Neural progenitor cell (in vitro differentiated cells): ENCODE measurements at regions not wholly inside any gene's neighbourhood (a gene's known extent, or its start where the extent isn't known, plus 50 kb on each side); places are given as distances from the start of the nearest gene placed in this dataset.
A peak's percentile ranks its signal among the peaks of the same experiment; 100 is the strongest.

Experiments
- DNase-seq: peaks from one replicate; pipeline ENCODE4 v3.0.0-alpha.2; 2016; ENCODE audit warnings: low spot score
- H2AFZ ChIP-seq: fragments of 200-600 bp; sonication (generic); replicated peaks from 2 replicates; pipeline ENCODE4 v1.6.1; 2016; ENCODE audit warnings: antibody characterized with exemption
- H3F3A ChIP-seq: fragments of 200-600 bp; sonication (generic); 2 replicates; pipeline ENCODE4 v1.6.1; 2016; ENCODE audit warnings: antibody characterized with exemption, low read depth
- H3K27ac ChIP-seq: fragments of 200-600 bp; sonication (generic); 2 replicates; pipeline ENCODE4 v1.5.1; 2016; ENCODE audit warnings: mild to moderate bottlenecking
- H3K27me3 ChIP-seq: fragments of 200-600 bp; sonication (generic); 2 replicates; pipeline ENCODE4 v1.6.1; 2016; ENCODE audit warnings: mild to moderate bottlenecking, moderate library complexity
- H3K36me3 ChIP-seq: fragments of 200-600 bp; sonication (generic); 2 replicates; pipeline ENCODE4 v1.5.1; 2016
- H3K4me1 ChIP-seq: fragments of 200-600 bp; sonication (generic); 2 replicates; pipeline ENCODE4 v1.6.1; 2016; ENCODE audit warnings: mixed run types
- H3K4me2 ChIP-seq: fragments of 200-600 bp; sonication (generic); 2 replicates; pipeline ENCODE4 v1.6.1; 2016
- H3K4me3 ChIP-seq: fragments of 200-600 bp; sonication (generic); 2 replicates; pipeline ENCODE4 v1.5.1; 2016
- H3K79me2 ChIP-seq: fragments of 200-600 bp; sonication (generic); 2 replicates; pipeline ENCODE4 v1.6.1; 2016; ENCODE audit warnings: low read depth
- H3K9ac ChIP-seq: fragments of 200-600 bp; sonication (generic); 2 replicates; pipeline ENCODE4 v1.6.1; 2016
- H3K9me3 ChIP-seq: fragments of 200-600 bp; sonication (generic); 2 replicates; pipeline ENCODE4 v1.5.1; 2016; ENCODE audit warnings: low read depth
- H4K20me1 ChIP-seq: fragments of 200-600 bp; sonication (generic); 2 replicates; pipeline ENCODE4 v1.6.1; 2016; ENCODE audit warnings: low read depth
- H3K27ac Mint-ChIP-seq: 3 replicates; pipeline ENCODE4 v1.8.0; 2021; ENCODE audit warnings: mixed read lengths
- H3K27me3 Mint-ChIP-seq: 2 replicates; pipeline ENCODE4 v1.8.0; 2022; ENCODE audit warnings: low read depth, mild to moderate bottlenecking, inconsistent platforms, moderate library complexity, mixed read lengths; ENCODE audit not compliant: insufficient read depth
- H3K36me3 Mint-ChIP-seq: 3 replicates; pipeline ENCODE4 v1.8.0; 2021; ENCODE audit warnings: mixed read lengths
- H3K4me1 Mint-ChIP-seq: 3 replicates; pipeline ENCODE4 v1.8.0; 2021; ENCODE audit warnings: mixed read lengths
- H3K4me3 Mint-ChIP-seq: 3 replicates; pipeline ENCODE4 v1.8.0; 2021; ENCODE audit warnings: mild to moderate bottlenecking, moderate library complexity, mixed read lengths
- H3K9me3 Mint-ChIP-seq: 3 replicates; pipeline ENCODE4 v1.8.0; 2020; ENCODE audit warnings: mixed read lengths
- EZH2 ChIP-seq: fragments of 200-600 bp; sonication (generic); IDR thresholded peaks from 2 replicates; pipeline ENCODE4 v1.6.1; 2017; ENCODE audit warnings: antibody characterized with exemption, mild to moderate bottlenecking, moderate library complexity
- EZH2phosphoT487 ChIP-seq: fragments of 200-600 bp; sonication (generic); IDR thresholded peaks from 2 replicates; pipeline ENCODE4 v1.6.1; 2017; ENCODE audit warnings: antibody characterized with exemption
- TF ChIP-seq, protein P1 (sequence below): fragments of 200-600 bp; sonication (generic); IDR thresholded peaks from 2 replicates; pipeline ENCODE4 v1.5.1; 2017; ENCODE audit warnings: antibody characterized with exemption, mild to moderate bottlenecking

DNA sequence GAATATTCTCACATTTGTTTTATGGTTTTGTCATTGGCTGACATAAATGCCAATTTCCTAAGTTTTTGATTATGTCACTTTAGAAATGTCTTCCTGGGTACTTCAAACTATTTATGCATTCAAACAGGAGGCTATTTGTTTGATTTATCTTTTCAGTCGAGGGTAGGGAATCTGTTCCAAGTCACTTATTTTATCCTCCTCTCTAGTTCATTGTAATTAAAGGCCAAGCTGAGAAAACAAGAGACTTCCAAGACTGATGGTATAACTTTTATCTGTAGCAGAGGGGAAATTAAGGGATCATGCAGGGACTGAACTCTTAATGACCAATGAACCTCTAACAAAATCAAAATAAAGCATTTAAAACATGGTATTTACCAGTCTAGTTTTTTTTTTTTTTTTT, 968.4 kb downstream of the SORCS3 start:
- H3K27ac ChIP-seq, result no peak overlapping the region
- H3K27ac Mint-ChIP-seq, result no peak overlapping the region
- no peak for DNase-seq
- H3K79me2 ChIP-seq, result no peaks in the 10 kb centered on the region
- no peaks in the 10 kb centered on the region for H3F3A ChIP-seq
- H3K4me1 ChIP-seq, result peaks cover 15% of the 10 kb centered on the region
- H3K4me3 Mint-ChIP-seq, result no peak overlapping the region
- H3K9me3 Mint-ChIP-seq, result peaks cover 9% of the 10 kb centered on the region
- H3K9ac ChIP-seq, result no peak overlapping the region
- no peaks in the 10 kb centered on the region for H3K27me3 ChIP-seq
- H2AFZ ChIP-seq, result no peak overlapping the region
- no peaks in the 10 kb centered on the region for H4K20me1 ChIP-seq
- H3K4me3 ChIP-seq, result no peak overlapping the region
- peaks cover 3% of the 10 kb centered on the region for H3K27me3 Mint-ChIP-seq
- no peaks in the 10 kb centered on the region for H3K36me3 ChIP-seq
- H3K36me3 Mint-ChIP-seq, result no peaks in the 10 kb centered on the region
- no peaks in the 10 kb centered on the region for H3K9me3 ChIP-seq
- H3K4me2 ChIP-seq, result no peak overlapping the region
- peaks cover 13% of the 10 kb centered on the region for H3K4me1 Mint-ChIP-seq
- TF ChIP-seq EZH2, result no peak
- no peak for TF ChIP-seq EZH2phosphoT487
- TF ChIP-seq, protein P1, sequence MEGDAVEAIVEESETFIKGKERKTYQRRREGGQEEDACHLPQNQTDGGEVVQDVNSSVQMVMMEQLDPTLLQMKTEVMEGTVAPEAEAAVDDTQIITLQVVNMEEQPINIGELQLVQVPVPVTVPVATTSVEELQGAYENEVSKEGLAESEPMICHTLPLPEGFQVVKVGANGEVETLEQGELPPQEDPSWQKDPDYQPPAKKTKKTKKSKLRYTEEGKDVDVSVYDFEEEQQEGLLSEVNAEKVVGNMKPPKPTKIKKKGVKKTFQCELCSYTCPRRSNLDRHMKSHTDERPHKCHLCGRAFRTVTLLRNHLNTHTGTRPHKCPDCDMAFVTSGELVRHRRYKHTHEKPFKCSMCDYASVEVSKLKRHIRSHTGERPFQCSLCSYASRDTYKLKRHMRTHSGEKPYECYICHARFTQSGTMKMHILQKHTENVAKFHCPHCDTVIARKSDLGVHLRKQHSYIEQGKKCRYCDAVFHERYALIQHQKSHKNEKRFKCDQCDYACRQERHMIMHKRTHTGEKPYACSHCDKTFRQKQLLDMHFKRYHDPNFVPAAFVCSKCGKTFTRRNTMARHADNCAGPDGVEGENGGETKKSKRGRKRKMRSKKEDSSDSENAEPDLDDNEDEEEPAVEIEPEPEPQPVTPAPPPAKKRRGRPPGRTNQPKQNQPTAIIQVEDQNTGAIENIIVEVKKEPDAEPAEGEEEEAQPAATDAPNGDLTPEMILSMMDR, result no peak

DNA sequence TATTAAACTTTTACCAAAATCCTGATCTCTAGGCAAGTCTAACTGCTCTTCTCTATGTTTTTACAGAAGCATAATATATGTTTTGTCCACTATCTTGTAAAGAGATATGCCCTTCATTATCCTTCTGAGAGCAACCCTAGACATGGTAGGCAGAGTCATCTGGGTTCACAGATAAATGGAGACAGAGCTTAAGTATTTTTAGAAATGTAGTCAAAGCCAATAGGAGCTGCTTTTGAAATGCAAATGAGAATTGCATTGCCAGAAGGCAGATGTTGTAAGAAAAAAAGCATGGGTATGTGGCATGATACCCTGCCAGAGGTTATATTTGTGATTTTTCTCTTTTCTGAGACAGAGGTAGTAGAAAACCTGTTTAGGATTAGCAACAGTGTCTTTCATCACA, 964.8 kb downstream of the SORCS3 start:
- Mint-ChIP-seq H3K27me3 (no peaks in the 10 kb centered on the region), H3K4me3 (no peak overlapping the region), H3K4me1 (peaks cover 16% of the 10 kb centered on the region), H3K9me3 (peaks cover 12% of the 10 kb centered on the region), H3K36me3 (no peaks in the 10 kb centered on the region), H3K27ac (peak overlapping the region; percentile 38)
- no peak overlapping the region for H3K4me3 ChIP-seq
- H3K27ac ChIP-seq, result no peak overlapping the region
- DNase-seq, result no peak
- H2AFZ ChIP-seq, result no peak overlapping the region
- H3K4me2 ChIP-seq, result no peak overlapping the region
- TF ChIP-seq EZH2phosphoT487 (no peak), EZH2 (no peak)
- TF ChIP-seq, protein P1, result no peak
- no peaks in the 10 kb centered on the region for H3K36me3 ChIP-seq
- H4K20me1 ChIP-seq, result no peaks in the 10 kb centered on the region
- H3K27me3 ChIP-seq, result no peaks in the 10 kb centered on the region
- no peaks in the 10 kb centered on the region for H3F3A ChIP-seq
- H3K9ac ChIP-seq, result no peak overlapping the region
- H3K79me2 ChIP-seq, result no peaks in the 10 kb centered on the region
- H3K9me3 ChIP-seq, result peaks cover 4% of the 10 kb centered on the region
- peaks cover 19% of the 10 kb centered on the region for H3K4me1 ChIP-seq

DNA sequence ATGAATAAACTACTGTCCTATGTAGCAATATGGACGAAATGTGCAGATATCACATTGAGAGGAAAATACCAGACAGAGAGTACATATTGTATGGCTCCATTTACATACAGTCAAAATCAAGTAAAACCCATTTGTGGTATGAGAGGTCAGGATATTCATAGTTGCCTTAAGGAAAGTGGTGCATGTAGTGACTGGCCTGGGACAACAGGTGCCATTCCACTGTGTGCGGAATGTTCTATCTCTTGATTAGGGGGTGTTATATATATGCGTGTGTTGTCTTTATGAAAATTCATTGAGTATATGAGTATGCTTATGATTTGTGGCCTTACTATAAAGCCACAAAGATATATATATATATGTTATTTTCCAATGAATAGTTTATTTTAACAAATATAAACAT, 964.0 kb downstream of the SORCS3 start:
- no peaks in the 10 kb centered on the region for H3K27me3 Mint-ChIP-seq
- H3K4me1 Mint-ChIP-seq, result peaks cover 16% of the 10 kb centered on the region
- no peaks in the 10 kb centered on the region for H3K79me2 ChIP-seq
- H3K27ac ChIP-seq, result no peak overlapping the region
- no peak overlapping the region for H3K4me3 ChIP-seq
- peaks cover 19% of the 10 kb centered on the region for H3K4me1 ChIP-seq
- peaks cover 12% of the 10 kb centered on the region for H3K9me3 Mint-ChIP-seq
- H3K27me3 ChIP-seq, result no peaks in the 10 kb centered on the region
- no peak overlapping the region for H3K4me3 Mint-ChIP-seq
- H3K36me3 ChIP-seq, result no peaks in the 10 kb centered on the region
- no peak overlapping the region for H3K27ac Mint-ChIP-seq
- H3F3A ChIP-seq, result no peaks in the 10 kb centered on the region
- no peak for DNase-seq
- peaks cover 4% of the 10 kb centered on the region for H3K9me3 ChIP-seq
- no peak overlapping the region for H3K4me2 ChIP-seq
- no peak overlapping the region for H2AFZ ChIP-seq
- H3K9ac ChIP-seq, result no peak overlapping the region
- no peak for TF ChIP-seq EZH2
- TF ChIP-seq, protein P1, result no peak
- TF ChIP-seq EZH2phosphoT487, result no peak
- H4K20me1 ChIP-seq, result no peaks in the 10 kb centered on the region
- no peaks in the 10 kb centered on the region for H3K36me3 Mint-ChIP-seq

DNA sequence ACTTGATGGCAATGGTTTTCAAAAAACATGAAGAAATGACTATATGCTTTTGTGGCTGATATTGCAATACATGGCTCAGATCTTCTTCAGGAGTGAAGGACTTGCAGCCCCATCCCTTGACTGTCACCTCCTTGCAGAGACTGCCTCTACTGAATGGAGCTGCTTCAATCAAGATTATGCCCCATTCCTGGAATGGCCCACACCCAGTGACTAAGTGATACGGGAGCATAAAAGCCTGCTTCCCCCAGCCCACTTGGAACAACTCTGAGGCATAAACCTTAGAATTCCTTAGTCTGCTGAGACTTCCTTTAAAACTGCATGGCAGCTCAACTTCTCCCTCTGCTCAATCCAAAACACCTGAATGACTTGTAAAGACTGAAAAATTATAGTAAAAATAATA, 957.1 kb downstream of the SORCS3 start:
- no peaks in the 10 kb centered on the region for H3K4me1 ChIP-seq
- Mint-ChIP-seq H3K4me1 (no peaks in the 10 kb centered on the region), H3K36me3 (peaks cover 2% of the 10 kb centered on the region), H3K4me3 (no peak overlapping the region), H3K27ac (no peak overlapping the region), H3K27me3 (no peaks in the 10 kb centered on the region), H3K9me3 (peaks cover 7% of the 10 kb centered on the region)
- no peak overlapping the region for H3K4me2 ChIP-seq
- H3K27me3 ChIP-seq, result no peaks in the 10 kb centered on the region
- DNase-seq, result no peak
- H3K9me3 ChIP-seq, result peaks cover 2% of the 10 kb centered on the region
- no peak overlapping the region for H3K9ac ChIP-seq
- H3F3A ChIP-seq, result no peaks in the 10 kb centered on the region
- H2AFZ ChIP-seq, result no peak overlapping the region
- H3K36me3 ChIP-seq, result no peaks in the 10 kb centered on the region
- H3K79me2 ChIP-seq, result no peaks in the 10 kb centered on the region
- no peak overlapping the region for H3K27ac ChIP-seq
- TF ChIP-seq, protein P1, result no peak
- TF ChIP-seq EZH2, result no peak
- no peak for TF ChIP-seq EZH2phosphoT487
- no peak overlapping the region for H3K4me3 ChIP-seq
- H4K20me1 ChIP-seq, result no peaks in the 10 kb centered on the region
